IMR-90 (cell line): ENCODE measurements at regions not wholly inside any gene's neighbourhood (a gene's known extent, or its start where the extent isn't known, plus 50 kb on each side); places are given as distances from the start of the nearest gene placed in this dataset.

Experiments
- ATAC-seq: fragments of 200-7000 bp; cut with Tn5 transposase; 2 replicates; pipeline ENCODE4 v1.9.1; 2020; ENCODE audit warnings: low read depth, mild to moderate bottlenecking, moderate library complexity
- BruUV-seq: library from RNA; stranded (reverse); fragments of 400-500 nt; replicated peaks from 2 replicates; lab custom pipeline; 2021; lab: Mats Ljungman, UMichigan
- CTCF ChIA-PET: fragments of 300-600 bp; formaldehyde crosslinking; extraction: SDS; loops from one replicate; lab custom pipeline; 2021; ENCODE audit warnings: antibody characterized with exemption; lab: Yijun Ruan, JAX
- POLR2A ChIA-PET: fragments of 300-600 bp; sonication (Branson Sonifier 250); formaldehyde crosslinking; loops from one replicate; lab custom pipeline; 2022; ENCODE audit warnings: antibody characterized with exemption; ENCODE audit not compliant: unreplicated experiment; lab: Charles Lee
- DNase-seq: peaks from one replicate; pipeline ENCODE4 v3.0.0; 2013
- H2AFZ ChIP-seq: replicated peaks from 2 replicates; pipeline ENCODE3; 2013; ENCODE audit warnings: low read length, mild to moderate bottlenecking; ENCODE audit not compliant: poor library complexity
- H2AK5ac ChIP-seq: 2 replicates; pipeline ENCODE4 v1.6.1; 2013; ENCODE audit warnings: low read depth, low read length, inconsistent platforms
- H2AK9ac ChIP-seq: replicated peaks from 2 replicates; pipeline ENCODE3; 2013; ENCODE audit warnings: mild to moderate bottlenecking, low read depth, low read length, moderate library complexity; ENCODE audit not compliant: poor library complexity
- H2BK120ac ChIP-seq: 2 replicates; pipeline ENCODE4 v1.6.1; 2013; ENCODE audit warnings: low read depth, low read length, inconsistent platforms
- H2BK15ac ChIP-seq: 3 replicates; pipeline ENCODE4 v1.6.1; 2013; ENCODE audit warnings: low read depth, low read length, inconsistent platforms
- H2BK20ac ChIP-seq: 2 replicates; pipeline ENCODE4 v1.6.1; 2013; ENCODE audit warnings: low read depth, mild to moderate bottlenecking, inconsistent platforms, low read length, moderate library complexity
- H2BK5ac ChIP-seq: 2 replicates; pipeline ENCODE4 v1.6.1; 2013; ENCODE audit warnings: mild to moderate bottlenecking, low read depth, low read length, inconsistent platforms; ENCODE audit not compliant: poor library complexity, severe bottlenecking
- H3K14ac ChIP-seq: replicated peaks from 2 replicates; pipeline ENCODE4 v1.6.1; 2013; ENCODE audit warnings: low read depth, low read length, inconsistent platforms
- H3K18ac ChIP-seq: 2 replicates; pipeline ENCODE4 v1.6.1; 2013; ENCODE audit warnings: low read depth, low read length, control low read depth
- H3K23ac ChIP-seq: 2 replicates; pipeline ENCODE4 v1.6.1; 2013; ENCODE audit warnings: low read depth, low read length, inconsistent platforms
- H3K27ac ChIP-seq: 2 replicates; pipeline ENCODE4 v1.5.1; 2013; ENCODE audit warnings: mild to moderate bottlenecking, control low read depth, low read length; ENCODE audit not compliant: insufficient read depth
- H3K27me3 ChIP-seq: 2 replicates; pipeline ENCODE4 v1.6.1; 2013; ENCODE audit warnings: low read length; ENCODE audit not compliant: control insufficient read depth, insufficient read depth
- H3K36me3 ChIP-seq: 2 replicates; pipeline ENCODE4 v1.6.1; 2013; ENCODE audit warnings: low read length, mixed read lengths; ENCODE audit not compliant: control insufficient read depth, insufficient read depth
- H3K4ac ChIP-seq: 2 replicates; pipeline ENCODE4 v1.6.1; 2013; ENCODE audit warnings: low read depth, low read length, inconsistent platforms
- H3K4me1 ChIP-seq: 2 replicates; pipeline ENCODE4 v1.6.1; 2013; ENCODE audit warnings: low read length, mixed read lengths; ENCODE audit not compliant: control insufficient read depth, insufficient read depth
- H3K4me2 ChIP-seq: 2 replicates; pipeline ENCODE4 v1.6.1; 2013; ENCODE audit warnings: low read depth, mild to moderate bottlenecking, control low read depth, low read length, moderate library complexity
- H3K4me3 ChIP-seq: 2 replicates; pipeline ENCODE4 v1.5.1; 2013; ENCODE audit warnings: low read depth, mild to moderate bottlenecking, control low read depth, low read length, moderate library complexity; ENCODE audit not compliant: insufficient read depth
- H3K56ac ChIP-seq: 2 replicates; pipeline ENCODE4 v1.6.1; 2013; ENCODE audit warnings: low read length, inconsistent platforms; ENCODE audit not compliant: insufficient read depth; ENCODE audit errors: extremely low read depth
- H3K79me1 ChIP-seq, 2 experiments: 2 replicates each; pipeline ENCODE4 v1.6.1; 2013; ENCODE audit warnings: low read length in 2 of 2, inconsistent platforms in 1 of 2, low read depth in 1 of 2
- H3K9ac ChIP-seq: 2 replicates; pipeline ENCODE4 v1.6.1; 2013; ENCODE audit warnings: low read depth, low read length, control low read depth
- H3K9me1 ChIP-seq: 2 replicates; pipeline ENCODE4 v1.6.1; 2013; ENCODE audit warnings: low read length, inconsistent platforms; ENCODE audit not compliant: insufficient read depth
- H3K9me3 ChIP-seq: 2 replicates; pipeline ENCODE4 v1.6.1; 2013; ENCODE audit warnings: low read length; ENCODE audit not compliant: control insufficient read depth, insufficient read depth
- H4K20me1 ChIP-seq: 2 replicates; pipeline ENCODE4 v1.6.1; 2013; ENCODE audit warnings: low read length, inconsistent platforms; ENCODE audit not compliant: insufficient read depth
- H4K5ac ChIP-seq: 2 replicates; pipeline ENCODE4 v1.6.1; 2013; ENCODE audit warnings: mild to moderate bottlenecking, low read depth, low read length, control low read depth
- H4K8ac ChIP-seq, 2 experiments: 2 replicates each; pipeline ENCODE4 v1.6.1; 2013; ENCODE audit warnings: low read depth in 2 of 2, low read length in 2 of 2, control low read depth in 1 of 2, inconsistent platforms in 1 of 2
- H4K91ac ChIP-seq: 2 replicates; pipeline ENCODE4 v1.6.1; 2013; ENCODE audit warnings: low read depth, low read length, inconsistent platforms; ENCODE audit not compliant: insufficient read depth
- BHLHE40 ChIP-seq: fragments of 150-350 bp; IDR thresholded peaks from 2 replicates; pipeline ENCODE4 v1.6.1; 2016; ENCODE audit warnings: mild to moderate bottlenecking, low read depth, low read length
- CEBPB ChIP-seq: IDR thresholded peaks from 2 replicates; pipeline ENCODE4 v1.6.1; 2012; ENCODE audit warnings: low read depth, low read length, improper control_type of control experiment
- CHD1 ChIP-seq: IDR thresholded peaks from 2 replicates; pipeline ENCODE4 v1.6.1; 2012; ENCODE audit warnings: low read depth, low read length, improper control_type of control experiment
- FOS ChIP-seq: fragments of 150-350 bp; IDR thresholded peaks from 2 replicates; pipeline ENCODE4 v1.6.1; 2016; ENCODE audit warnings: low read depth, low read length
- MAFK ChIP-seq: IDR thresholded peaks from 2 replicates; pipeline ENCODE4 v1.6.1; 2012; ENCODE audit warnings: low read depth, low read length, improper control_type of control experiment
- MAZ ChIP-seq: IDR thresholded peaks from 2 replicates; pipeline ENCODE4 v1.6.1; 2012; ENCODE audit warnings: low read depth, mild to moderate bottlenecking, low read length, improper control_type of control experiment, moderate library complexity, borderline replicate concordance
- MXI1 ChIP-seq: IDR thresholded peaks from 2 replicates; pipeline ENCODE4 v1.6.1; 2012; ENCODE audit warnings: low read depth, mild to moderate bottlenecking, low read length, moderate library complexity, borderline replicate concordance
- NFE2L2 ChIP-seq: fragments of 150-350 bp; IDR thresholded peaks from 2 replicates; pipeline ENCODE4 v1.6.1; 2016; ENCODE audit warnings: low read depth, mild to moderate bottlenecking, low read length
- POLR2A ChIP-seq: IDR thresholded peaks from 2 replicates; pipeline ENCODE4 v1.6.1; 2012; ENCODE audit warnings: mild to moderate bottlenecking, low read depth, low read length
- RAD21 ChIP-seq: IDR thresholded peaks from 2 replicates; pipeline ENCODE4 v1.6.1; 2012; ENCODE audit warnings: low read length, improper control_type of control experiment
- RCOR1 ChIP-seq: IDR thresholded peaks from 2 replicates; pipeline ENCODE4 v1.6.1; 2012; ENCODE audit warnings: mild to moderate bottlenecking, low read length, improper control_type of control experiment; ENCODE audit not compliant: insufficient replicate concordance
- RFX5 ChIP-seq: IDR thresholded peaks from 2 replicates; pipeline ENCODE4 v1.8.0; 2012; ENCODE audit warnings: low read depth, mild to moderate bottlenecking, low read length, moderate library complexity
- SMC3 ChIP-seq: fragments of 150-350 bp; IDR thresholded peaks from 2 replicates; pipeline ENCODE4 v1.6.1; 2016; ENCODE audit warnings: low read depth, mild to moderate bottlenecking, antibody characterized with exemption, low read length, moderate library complexity
- WGBS, 2 experiments: methylation state at CpG; one replicate each; pipeline versions ENCODE4 v1.1.5 to v1.1.7; 2013; ENCODE audit warnings: missing lambda C conversion rate in 2 of 2; ENCODE audit not compliant: insufficient read length in 1 of 2; ENCODE audit errors: extremely low coverage in 2 of 2; 5-methylcytosine and 5-hydroxymethylcytosine counted together
- dilution Hi-C: fragments of 300-500 bp; cut with HindIII; formaldehyde crosslinking; loops from one replicate; pipeline ENCODE4 v1.14.3; 2018; ENCODE audit warnings: low sequenced_read_pairs; ENCODE audit not compliant: unreplicated experiment
- in situ Hi-C: fragments of 300-500 bp; cut with MboI; formaldehyde crosslinking; loops from 3 replicates; pipeline ENCODE4 v1.14.3; 2019; ENCODE audit warnings: low sequenced_read_pairs, inconsistent platforms, mixed read lengths
- intact Hi-C: fragments of 100-400 bp; cut with micrococcal nuclease; formaldehyde crosslinking; loops from 2 replicates; pipeline ENCODE4 v1.10.0; 2022
- TF ChIP-seq, protein P1 (sequence below): fragments of 150-350 bp; IDR thresholded peaks from 2 replicates; pipeline ENCODE4 v1.6.1; 2017; ENCODE audit warnings: mild to moderate bottlenecking, antibody characterized with exemption, low read length, low read depth
- TF ChIP-seq, protein P2 (sequence below): conservative IDR thresholded peaks from 2 replicates; pipeline ENCODE4 v1.5.1; 2012; ENCODE audit warnings: mild to moderate bottlenecking, low read depth, low read length, improper control_type of control experiment
- TF ChIP-seq, protein P3 (sequence below): fragments of 150-350 bp; IDR thresholded peaks from 2 replicates; pipeline ENCODE4 v1.6.1; 2016; ENCODE audit warnings: low read depth, mild to moderate bottlenecking, low read length, moderate library complexity, borderline replicate concordance

DNA sequence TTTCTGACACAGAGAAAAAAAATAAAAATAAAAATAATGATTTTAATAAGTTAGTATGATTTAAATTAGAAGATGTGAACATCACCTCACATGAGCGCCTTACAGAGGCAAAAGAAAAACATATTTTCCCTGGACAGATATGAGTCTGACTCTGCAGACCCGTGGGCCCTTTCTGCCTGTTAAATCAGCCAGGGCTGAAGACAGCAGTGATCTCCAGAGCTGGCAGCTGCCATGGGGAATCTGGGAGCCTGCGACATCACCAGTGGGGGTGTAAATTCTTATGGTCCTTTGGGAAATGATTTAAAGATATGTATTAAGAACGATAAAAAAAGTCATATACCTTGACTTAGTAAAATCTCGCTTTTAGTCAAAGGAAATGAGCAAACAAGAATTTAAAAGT lies 65.7 kb upstream of the FOXF1 start:
- H3K4me2 ChIP-seq: no peak overlapping the region
- no peak overlapping the region for H3K9ac ChIP-seq
- WGBS, 2 experiments: no CpG with 5 or more reads among the region's 5 CpGs
- H3K18ac ChIP-seq: no peak overlapping the region
- peaks cover 9% of the 10 kb centered on the region for H3K4me1 ChIP-seq
- TF ChIP-seq, protein P1, sequence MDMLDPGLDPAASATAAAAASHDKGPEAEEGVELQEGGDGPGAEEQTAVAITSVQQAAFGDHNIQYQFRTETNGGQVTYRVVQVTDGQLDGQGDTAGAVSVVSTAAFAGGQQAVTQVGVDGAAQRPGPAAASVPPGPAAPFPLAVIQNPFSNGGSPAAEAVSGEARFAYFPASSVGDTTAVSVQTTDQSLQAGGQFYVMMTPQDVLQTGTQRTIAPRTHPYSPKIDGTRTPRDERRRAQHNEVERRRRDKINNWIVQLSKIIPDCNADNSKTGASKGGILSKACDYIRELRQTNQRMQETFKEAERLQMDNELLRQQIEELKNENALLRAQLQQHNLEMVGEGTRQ: no peak
- TF ChIP-seq MAFK (no peak), NFE2L2 (no peak), BHLHE40 (no peak), RAD21 (no peak), FOS (no peak), MXI1 (no peak), CHD1 (no peak), RCOR1 (no peak), MAZ (no peak), RFX5 (no peak), CEBPB (no peak), SMC3 (no peak), POLR2A (no peak)
- TF ChIP-seq, protein P2, sequence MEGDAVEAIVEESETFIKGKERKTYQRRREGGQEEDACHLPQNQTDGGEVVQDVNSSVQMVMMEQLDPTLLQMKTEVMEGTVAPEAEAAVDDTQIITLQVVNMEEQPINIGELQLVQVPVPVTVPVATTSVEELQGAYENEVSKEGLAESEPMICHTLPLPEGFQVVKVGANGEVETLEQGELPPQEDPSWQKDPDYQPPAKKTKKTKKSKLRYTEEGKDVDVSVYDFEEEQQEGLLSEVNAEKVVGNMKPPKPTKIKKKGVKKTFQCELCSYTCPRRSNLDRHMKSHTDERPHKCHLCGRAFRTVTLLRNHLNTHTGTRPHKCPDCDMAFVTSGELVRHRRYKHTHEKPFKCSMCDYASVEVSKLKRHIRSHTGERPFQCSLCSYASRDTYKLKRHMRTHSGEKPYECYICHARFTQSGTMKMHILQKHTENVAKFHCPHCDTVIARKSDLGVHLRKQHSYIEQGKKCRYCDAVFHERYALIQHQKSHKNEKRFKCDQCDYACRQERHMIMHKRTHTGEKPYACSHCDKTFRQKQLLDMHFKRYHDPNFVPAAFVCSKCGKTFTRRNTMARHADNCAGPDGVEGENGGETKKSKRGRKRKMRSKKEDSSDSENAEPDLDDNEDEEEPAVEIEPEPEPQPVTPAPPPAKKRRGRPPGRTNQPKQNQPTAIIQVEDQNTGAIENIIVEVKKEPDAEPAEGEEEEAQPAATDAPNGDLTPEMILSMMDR: no peak
- TF ChIP-seq, protein P3, sequence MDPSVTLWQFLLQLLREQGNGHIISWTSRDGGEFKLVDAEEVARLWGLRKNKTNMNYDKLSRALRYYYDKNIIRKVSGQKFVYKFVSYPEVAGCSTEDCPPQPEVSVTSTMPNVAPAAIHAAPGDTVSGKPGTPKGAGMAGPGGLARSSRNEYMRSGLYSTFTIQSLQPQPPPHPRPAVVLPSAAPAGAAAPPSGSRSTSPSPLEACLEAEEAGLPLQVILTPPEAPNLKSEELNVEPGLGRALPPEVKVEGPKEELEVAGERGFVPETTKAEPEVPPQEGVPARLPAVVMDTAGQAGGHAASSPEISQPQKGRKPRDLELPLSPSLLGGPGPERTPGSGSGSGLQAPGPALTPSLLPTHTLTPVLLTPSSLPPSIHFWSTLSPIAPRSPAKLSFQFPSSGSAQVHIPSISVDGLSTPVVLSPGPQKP: no peak
- H4K20me1 ChIP-seq: no peaks in the 10 kb centered on the region
- no peak overlapping the region for H3K4me3 ChIP-seq
- no peak overlapping the region for H3K23ac ChIP-seq
- H3K27me3 ChIP-seq: no peaks in the 10 kb centered on the region
- no peak for ATAC-seq
- dilution Hi-C loops (no loop called here), in situ Hi-C loops (no loop called here), intact Hi-C loops (no loop called here)
- H2BK20ac ChIP-seq: no peak overlapping the region
- no peak overlapping the region for H2BK15ac ChIP-seq
- no peak overlapping the region for H2BK5ac ChIP-seq
- H3K36me3 ChIP-seq: no peaks in the 10 kb centered on the region
- no peak overlapping the region for H3K56ac ChIP-seq
- ChIA-PET POLR2A (no interaction called here), CTCF (no interaction called here)
- no peak overlapping the region for H2AFZ ChIP-seq
- H2AK9ac ChIP-seq: no peak overlapping the region
- DNase-seq: no peak
- H3K9me3 ChIP-seq: no peaks in the 10 kb centered on the region
- H3K27ac ChIP-seq: no peak overlapping the region
- H4K5ac ChIP-seq: no peak overlapping the region
- H2BK120ac ChIP-seq: no peak overlapping the region
- no peak overlapping the region for H4K91ac ChIP-seq
- H3K79me1 ChIP-seq: no peaks in the 10 kb centered on the region
- no peak overlapping the region for H3K4ac ChIP-seq
- no peak overlapping the region for H3K14ac ChIP-seq
- no peak overlapping the region for H2AK5ac ChIP-seq
- BruUV-seq: no TSS peak
- H3K9me1 ChIP-seq: peaks cover 13% of the 10 kb centered on the region
- H4K8ac ChIP-seq: no peak overlapping the region
